ENCODE measurements at regions not wholly inside any gene's neighbourhood (a gene's known extent, or its start where the extent isn't known, plus 50 kb on each side); places are given as distances from the start of the nearest gene placed in this dataset.

DNA sequence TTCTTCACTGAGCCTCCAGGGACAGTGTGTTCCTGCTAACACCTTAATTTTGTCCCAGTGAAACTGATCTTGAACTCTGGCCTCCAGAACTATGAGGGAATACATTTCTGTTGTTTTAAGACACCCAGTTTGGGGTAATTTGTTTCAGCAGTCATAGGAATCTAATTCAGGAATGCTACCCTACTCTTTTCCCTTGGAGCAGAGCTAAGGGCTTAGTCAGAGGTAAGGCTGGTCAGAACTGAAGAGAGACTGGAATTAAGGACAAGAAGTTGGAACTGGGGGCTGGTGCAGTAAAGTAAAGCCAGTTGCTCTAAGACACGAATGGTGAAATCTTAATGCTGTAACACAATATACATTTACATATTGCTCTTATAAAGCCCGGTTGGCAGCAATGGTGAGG is 809.7 kb downstream of the MAFB start:
- TF ChIP-seq, protein P1, sequence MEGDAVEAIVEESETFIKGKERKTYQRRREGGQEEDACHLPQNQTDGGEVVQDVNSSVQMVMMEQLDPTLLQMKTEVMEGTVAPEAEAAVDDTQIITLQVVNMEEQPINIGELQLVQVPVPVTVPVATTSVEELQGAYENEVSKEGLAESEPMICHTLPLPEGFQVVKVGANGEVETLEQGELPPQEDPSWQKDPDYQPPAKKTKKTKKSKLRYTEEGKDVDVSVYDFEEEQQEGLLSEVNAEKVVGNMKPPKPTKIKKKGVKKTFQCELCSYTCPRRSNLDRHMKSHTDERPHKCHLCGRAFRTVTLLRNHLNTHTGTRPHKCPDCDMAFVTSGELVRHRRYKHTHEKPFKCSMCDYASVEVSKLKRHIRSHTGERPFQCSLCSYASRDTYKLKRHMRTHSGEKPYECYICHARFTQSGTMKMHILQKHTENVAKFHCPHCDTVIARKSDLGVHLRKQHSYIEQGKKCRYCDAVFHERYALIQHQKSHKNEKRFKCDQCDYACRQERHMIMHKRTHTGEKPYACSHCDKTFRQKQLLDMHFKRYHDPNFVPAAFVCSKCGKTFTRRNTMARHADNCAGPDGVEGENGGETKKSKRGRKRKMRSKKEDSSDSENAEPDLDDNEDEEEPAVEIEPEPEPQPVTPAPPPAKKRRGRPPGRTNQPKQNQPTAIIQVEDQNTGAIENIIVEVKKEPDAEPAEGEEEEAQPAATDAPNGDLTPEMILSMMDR (conservative IDR thresholded peaks at IDR 0.05), result no peak
- TF ChIP-seq EZH2 (IDR thresholded peaks at IDR 0.05; ENCODE audit: low read depth), result no peak
